ENCODE measurements at regions not wholly inside any gene's neighbourhood (a gene's known extent, or its start where the extent isn't known, plus 50 kb on each side); places are given as distances from the start of the nearest gene placed in this dataset.

GRCh38 chr13:68390987-68391386, 1160.9 kb upstream of the PCDH9 start:
- DNase-seq: no peak

GRCh38 chr13:68386808-68387207, 1156.7 kb upstream of the PCDH9 start:
- no peak for DNase-seq

- no peak for DNase-seq
Measured at GRCh38 chr13:68380041-68380973, 1150.2 kb upstream of the PCDH9 start.

GRCh38 chr13:68378294-68378693, 1148.2 kb upstream of the PCDH9 start:
- no peak for DNase-seq

GRCh38 chr13:68375004-68375403, 1144.9 kb upstream of the PCDH9 start:
- DNase-seq: no peak

- DNase-seq: peak; percentile 81
Measured at GRCh38 chr13:68369739-68370138, 1139.6 kb upstream of the PCDH9 start.

- DNase-seq: no peak
Measured at GRCh38 chr13:68368922-68369321, 1138.8 kb upstream of the PCDH9 start.

GRCh38 chr13:68359105-68359504, 1129.0 kb upstream of the PCDH9 start:
- DNase-seq: no peak

GRCh38 chr13:68358294-68358705, 1128.2 kb upstream of the PCDH9 start:
- DNase-seq: no peak

- no peak for DNase-seq
Measured at GRCh38 chr13:68350554-68350953, 1120.4 kb upstream of the PCDH9 start.

- DNase-seq: no peak
Measured at GRCh38 chr13:68347220-68347619, 1117.1 kb upstream of the PCDH9 start.

GRCh38 chr13:68345963-68346531, 1115.9 kb upstream of the PCDH9 start:
- no peak for DNase-seq

- no peak for DNase-seq
Measured at GRCh38 chr13:68323124-68323523, 1093.0 kb upstream of the PCDH9 start.

GRCh38 chr13:68319384-68319783, 1089.2 kb upstream of the PCDH9 start:
- no peak for DNase-seq

GRCh38 chr13:68304286-68304893, 1074.3 kb upstream of the PCDH9 start:
- DNase-seq: peak; percentile 45

- DNase-seq: no peak
Measured at GRCh38 chr13:68293631-68294030, 1063.5 kb upstream of the PCDH9 start.

- peak; percentile 1 for DNase-seq
Measured at GRCh38 chr13:68292601-68293000, 1062.5 kb upstream of the PCDH9 start.

- no peak for DNase-seq
Measured at GRCh38 chr13:68291595-68291994, 1061.5 kb upstream of the PCDH9 start.

- no peak for DNase-seq
Measured at GRCh38 chr13:68275758-68276157, 1045.6 kb upstream of the PCDH9 start.

GRCh38 chr13:68272652-68273051, 1042.5 kb upstream of the PCDH9 start:
- no peak for DNase-seq

GRCh38 chr13:68264692-68265091, 1034.6 kb upstream of the PCDH9 start:
- no peak for DNase-seq

GRCh38 chr13:68261105-68261504, 1031.0 kb upstream of the PCDH9 start:
- DNase-seq: no peak

GRCh38 chr13:68257111-68257842, 1027.1 kb upstream of the PCDH9 start:
- no peak for DNase-seq

Measured in NCI-H345 (cell line).